Skeletal muscle cell (primary cell): ENCODE measurements at regions not wholly inside any gene's neighbourhood (a gene's known extent, or its start where the extent isn't known, plus 50 kb on each side); places are given as distances from the start of the nearest gene placed in this dataset.
A peak's percentile ranks its signal among the peaks of the same experiment; 100 is the strongest.
"Not testable (repeated sequence)": the region's sequence is repeated elsewhere in the genome, so short reads cannot be mapped to it uniquely, and the experiment has no call there.

Experiments used
- DNase-seq: peaks from one replicate; pipeline ENCODE4 v3.0.0-alpha.2; 2010; ENCODE audit warnings: low read depth
- H3K4me3 ChIP-seq: 2 replicates; pipeline ENCODE4 v1.5.1; 2011; ENCODE audit warnings: low read depth, mild to moderate bottlenecking, control low read depth, low read length, moderate library complexity

- DNase-seq, result no peak
- H3K4me3 ChIP-seq, result no peak overlapping the region
Observed at GRCh38 chr7:115672024-115672423, 358.5 kb downstream of the TFEC start.

- DNase-seq, result no peak
- H3K4me3 ChIP-seq, result no peak overlapping the region
Observed at GRCh38 chr7:115662676-115663075, 367.9 kb downstream of the TFEC start.

GRCh38 chr7:115662120-115662519 lies 368.4 kb downstream of the TFEC start:
- peak; percentile 29 for DNase-seq
- H3K4me3 ChIP-seq, result no peak overlapping the region

GRCh38 chr7:115658223-115658622 lies 372.3 kb downstream of the TFEC start:
- DNase-seq, result no peak
- H3K4me3 ChIP-seq, result no peak overlapping the region

- no peak for DNase-seq
Observed at GRCh38 chr7:115654384-115655214, 376.0 kb downstream of the TFEC start.

GRCh38 chr7:115649429-115649828 lies 381.1 kb downstream of the TFEC start:
- H3K4me3 ChIP-seq, result no peak overlapping the region
- no peak for DNase-seq

More at GRCh38 chr7:115654384-115655214, 376.0 kb downstream of the TFEC start:
- no peak overlapping the region for H3K4me3 ChIP-seq

GRCh38 chr7:115647712-115648111 lies 382.9 kb downstream of the TFEC start:
- no peak overlapping the region for H3K4me3 ChIP-seq
- DNase-seq, result no peak

GRCh38 chr7:115642194-115642593 lies 388.4 kb downstream of the TFEC start:
- no peak overlapping the region for H3K4me3 ChIP-seq
- no peak for DNase-seq

- no peak for DNase-seq
Observed at GRCh38 chr7:115638853-115639252, 391.7 kb downstream of the TFEC start.

GRCh38 chr7:115637128-115637527 lies 393.4 kb downstream of the TFEC start:
- H3K4me3 ChIP-seq, result no peak overlapping the region
- no peak for DNase-seq

More at GRCh38 chr7:115638853-115639252, 391.7 kb downstream of the TFEC start:
- H3K4me3 ChIP-seq, result no peak overlapping the region

- no peak for DNase-seq
Observed at GRCh38 chr7:115635876-115636275, 394.7 kb downstream of the TFEC start.

GRCh38 chr7:115635376-115635775 lies 395.2 kb downstream of the TFEC start:
- no peak for DNase-seq
- H3K4me3 ChIP-seq, result no peak overlapping the region

More at GRCh38 chr7:115635876-115636275, 394.7 kb downstream of the TFEC start:
- no peak overlapping the region for H3K4me3 ChIP-seq

- H3K4me3 ChIP-seq, result no peak overlapping the region
- DNase-seq, result no peak
Observed at GRCh38 chr7:115634633-115635032, 395.9 kb downstream of the TFEC start.

- H3K4me3 ChIP-seq, result no peak overlapping the region
- no peak for DNase-seq
Observed at GRCh38 chr7:115632636-115633035, 397.9 kb downstream of the TFEC start.

- no peak for DNase-seq
- H3K4me3 ChIP-seq, result no peak overlapping the region
Observed at GRCh38 chr7:115631782-115632181, 398.8 kb downstream of the TFEC start.

- no peak for DNase-seq
- no peak overlapping the region for H3K4me3 ChIP-seq
Observed at GRCh38 chr7:115630049-115630448, 400.5 kb downstream of the TFEC start.

- DNase-seq, result peak; percentile 83
Observed at GRCh38 chr7:115618676-115619075, 411.9 kb downstream of the TFEC start.

GRCh38 chr7:115613836-115614235 lies 416.7 kb downstream of the TFEC start:
- no peak for DNase-seq
- H3K4me3 ChIP-seq, result no peak overlapping the region

More at GRCh38 chr7:115618676-115619075, 411.9 kb downstream of the TFEC start:
- no peak overlapping the region for H3K4me3 ChIP-seq

GRCh38 chr7:115603416-115603815 lies 427.1 kb downstream of the TFEC start:
- DNase-seq, result no peak
- H3K4me3 ChIP-seq, result no peak overlapping the region

GRCh38 chr7:115600207-115600606 lies 430.4 kb downstream of the TFEC start:
- no peak overlapping the region for H3K4me3 ChIP-seq
- no peak for DNase-seq

- not testable (repeated sequence) for DNase-seq, H3K4me3 ChIP-seq
Observed at GRCh38 chr7:115599184-115599583, 431.4 kb downstream of the TFEC start.
